Sigmoid colon (tissue), 6 donors: ENCODE measurements at regions not wholly inside any gene's neighbourhood (a gene's known extent, or its start where the extent isn't known, plus 50 kb on each side); places are given as distances from the start of the nearest gene placed in this dataset.

ENCODE experiments used
- DNase-seq: peaks from one replicate; pipeline ENCODE4 v3.0.0-alpha.2; 2019
- H3K27ac ChIP-seq, 4 donors: fragments of 200-600 bp; sonication (generic); one replicate each; pipeline ENCODE4 v1.5.1; 2016 to 2019; ENCODE audit warnings: mild to moderate bottlenecking in 1 of 4
- H3K27me3 ChIP-seq, 3 donors: fragments of 200-600 bp; sonication (generic); one replicate each; pipeline ENCODE4 v1.5.1; 2019; ENCODE audit warnings: mild to moderate bottlenecking in 1 of 3
- H3K36me3 ChIP-seq, 4 donors: fragments of 200-600 bp; sonication (generic); one replicate each; pipeline ENCODE4 v1.5.1; 2016 to 2019
- H3K4me1 ChIP-seq, 4 donors: fragments of 200-600 bp; sonication (generic); one replicate each; pipeline ENCODE4 v1.5.1; 2017 to 2019
- H3K4me3 ChIP-seq, 4 donors: fragments of 200-600 bp; sonication (generic); one replicate each; pipeline ENCODE4 v1.5.1; 2017 to 2019; ENCODE audit warnings: mild to moderate bottlenecking in 2 of 4, moderate library complexity in 1 of 4
- H3K9me3 ChIP-seq, 4 donors: fragments of 200-600 bp in 3 of 4; sonication (generic) in 3 of 4; one replicate each; pipeline versions ENCODE4 v1.5.1 to v1.6.1; 2013 to 2019
- CTCF ChIP-seq, 4 experiments: fragments of 450-650 bp in 3 of 4; fragments of 200-600 bp in 1 of 4; IDR thresholded peaks; one replicate each; pipeline ENCODE4 v1.5.1; 2016 to 2019; ENCODE audit warnings: antibody characterized with exemption in 4 of 4, mild to moderate bottlenecking in 3 of 4, moderate library complexity in 2 of 4
- EP300 ChIP-seq, 4 donors: sonication (generic); formaldehyde crosslinking; IDR thresholded peaks; one replicate each; pipeline ENCODE4 v1.6.1; 2017; ENCODE audit warnings: antibody characterized with exemption in 4 of 4
- POLR2A ChIP-seq, 2 donors: fragments of 450-650 bp; IDR thresholded peaks; one replicate each; pipeline ENCODE4 v1.6.1; 2016; ENCODE audit warnings: antibody characterized with exemption in 2 of 2, mild to moderate bottlenecking in 2 of 2, moderate library complexity in 2 of 2
- POLR2AphosphoS5 ChIP-seq, 4 donors: sonication (generic); formaldehyde crosslinking; IDR thresholded peaks; one replicate each; pipeline ENCODE4 v1.6.1; 2017; ENCODE audit warnings: antibody characterized with exemption in 4 of 4
- WGBS, 2 donors: extraction: QIAGEN DNeasy Blood & Tissue Kit; methylation state at CpG; one replicate each; pipeline ENCODE4 v1.1.7; 2013; 5-methylcytosine and 5-hydroxymethylcytosine counted together
- intact Hi-C: fragments of 100-400 bp; cut with DNase I; formaldehyde crosslinking; loops from one replicate; pipeline ENCODE4 v1.15.1; 2023
- donor health status: healthy with polysubstance abuse.
- donor health status: healthy.

GRCh38 chr7:114821030-114821900 is 100.6 kb upstream of the MDFIC start:
- TF ChIP-seq CTCF (IDR thresholded peaks at IDR 0.05) (no peak), POLR2A (IDR thresholded peaks at IDR 0.05) (no peak), POLR2AphosphoS5 (IDR thresholded peaks at IDR 0.05) (peak in 2 of 4 donors; percentile 61 to 66), EP300 (IDR thresholded peaks at IDR 0.05) (no peak)
- peak overlapping the region; percentile 46 to 76 (median 74) for H3K27ac ChIP-seq
- intact Hi-C loops, result no loop called here

GRCh38 chr7:114822131-114822530 is 99.8 kb upstream of the MDFIC start:
- intact Hi-C loops, result no loop called here
- WGBS, 2 donors, result 52 to 85% methylated on average over 1 of the region's 1 CpG
- no peaks in the 10 kb centered on the region for H3K36me3 ChIP-seq

More at GRCh38 chr7:114821030-114821900, 100.6 kb upstream of the MDFIC start:
- H3K4me1 ChIP-seq, result peaks cover 0 to 47% (median 32%) of the 10 kb centered on the region in 4 donors
- no peaks in the 10 kb centered on the region for H3K36me3 ChIP-seq
- no peaks in the 10 kb centered on the region for H3K27me3 ChIP-seq
- WGBS, 2 donors, result 76 to 85% methylated on average over 6 of the region's 6 CpGs
- DNase-seq, result no peak
- H3K4me3 ChIP-seq, result no peak overlapping the region
- peaks cover 0 to 2% (median 0%) of the 10 kb centered on the region in 4 donors for H3K9me3 ChIP-seq

GRCh38 chr7:114822844-114823243 is 99.0 kb upstream of the MDFIC start:
- DNase-seq, result no peak
- Histone ChIP-seq H3K4me3 (no peak overlapping the region), H3K27ac (no peak overlapping the region), H3K9me3 (peaks cover 0 to 8% (median 1%) of the 10 kb centered on the region in 4 donors), H3K4me1 (peaks cover 0 to 47% (median 32%) of the 10 kb centered on the region in 4 donors), H3K27me3 (no peaks in the 10 kb centered on the region), H3K36me3 (no peaks in the 10 kb centered on the region)
- no peak for TF ChIP-seq POLR2AphosphoS5 (IDR thresholded peaks at IDR 0.05)
- no peak for TF ChIP-seq CTCF (IDR thresholded peaks at IDR 0.05)
- no peak for TF ChIP-seq POLR2A (IDR thresholded peaks at IDR 0.05)
- no peak for TF ChIP-seq EP300 (IDR thresholded peaks at IDR 0.05)
- WGBS, 2 donors, result 17 to 66% methylated on average over 2 of the region's 2 CpGs
- intact Hi-C loops, result no loop called here

More at GRCh38 chr7:114822131-114822530, 99.8 kb upstream of the MDFIC start:
- H3K27ac ChIP-seq, result peak overlapping the region in 1 of 4 donors; percentile 74
- H3K27me3 ChIP-seq, result no peaks in the 10 kb centered on the region
- H3K9me3 ChIP-seq, result peaks cover 0 to 3% (median 1%) of the 10 kb centered on the region in 4 donors
- peaks cover 0 to 47% (median 32%) of the 10 kb centered on the region in 4 donors for H3K4me1 ChIP-seq
- H3K4me3 ChIP-seq, result no peak overlapping the region
- DNase-seq, result no peak
- no peak for TF ChIP-seq EP300 (IDR thresholded peaks at IDR 0.05)
- no peak for TF ChIP-seq POLR2AphosphoS5 (IDR thresholded peaks at IDR 0.05)
- no peak for TF ChIP-seq POLR2A (IDR thresholded peaks at IDR 0.05)
- TF ChIP-seq CTCF (IDR thresholded peaks at IDR 0.05), result no peak

- intact Hi-C loops, result no loop called here
- Histone ChIP-seq H3K27ac (no peak overlapping the region), H3K4me1 (peaks cover 0 to 45% (median 32%) of the 10 kb centered on the region in 4 donors), H3K4me3 (no peak overlapping the region), H3K36me3 (no peaks in the 10 kb centered on the region), H3K27me3 (no peaks in the 10 kb centered on the region), H3K9me3 (peaks cover 0 to 8% (median 1%) of the 10 kb centered on the region in 4 donors)
- DNase-seq, result no peak
- TF ChIP-seq POLR2AphosphoS5 (IDR thresholded peaks at IDR 0.05) (no peak), CTCF (IDR thresholded peaks at IDR 0.05) (no peak), POLR2A (IDR thresholded peaks at IDR 0.05) (no peak), EP300 (IDR thresholded peaks at IDR 0.05) (no peak)
- WGBS, 2 donors, result 97 to 98% methylated on average over 1 of the region's 1 CpG
Observed at GRCh38 chr7:114823290-114823689, 98.6 kb upstream of the MDFIC start.
